Left lobe of liver (tissue), 2 donors: ENCODE measurements at regions not wholly inside any gene's neighbourhood (a gene's known extent, or its start where the extent isn't known, plus 50 kb on each side); places are given as distances from the start of the nearest gene placed in this dataset.

Experiments
- ATAC-seq: fragments of 200-7000 bp; cut with Tn5 transposase; one replicate; pipeline ENCODE4 v1.9.1; 2020; ENCODE audit warnings: mild to moderate bottlenecking, moderate library complexity
- DNase-seq: peaks from one replicate; pipeline ENCODE4 v3.0.0-alpha.2; 2020; ENCODE audit warnings: low spot score
- donor health status: DM: no; HTN: no; CAD: no; lungs with moderate emphysema.
- donor health status: DM: no; HTN: yes; CAD: no.

DNA sequence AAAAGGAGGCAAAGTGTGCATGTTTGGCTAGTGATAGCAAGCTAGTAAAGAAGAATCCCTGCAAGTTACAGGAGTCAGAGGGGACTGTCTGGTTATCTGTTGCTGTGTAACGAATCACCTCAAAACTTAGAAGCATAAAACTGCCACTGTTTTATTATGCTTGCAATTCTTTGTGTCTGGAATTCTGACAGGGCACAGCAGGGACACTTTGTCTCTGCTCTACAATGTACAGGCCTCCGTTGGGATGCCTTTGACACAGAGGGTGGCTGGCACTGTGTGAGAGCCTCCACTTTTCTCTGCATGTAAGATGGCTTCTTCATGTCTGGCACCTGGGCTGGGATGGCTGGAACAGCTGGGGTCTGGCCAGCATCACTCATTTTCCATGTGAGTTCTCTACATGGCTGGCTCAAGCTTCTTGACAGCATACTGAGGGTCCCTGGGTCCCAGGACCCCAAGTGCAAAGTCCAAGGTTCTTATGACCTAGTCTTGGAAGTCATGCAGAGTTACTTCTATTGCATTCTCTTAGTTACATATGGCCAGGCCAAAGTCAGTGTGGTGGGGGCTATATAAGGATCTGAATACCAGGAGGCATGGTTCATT is 276.9 kb downstream of the RPS24 start:
- peak; percentile 31 for DNase-seq
- no peak for ATAC-seq

DNA sequence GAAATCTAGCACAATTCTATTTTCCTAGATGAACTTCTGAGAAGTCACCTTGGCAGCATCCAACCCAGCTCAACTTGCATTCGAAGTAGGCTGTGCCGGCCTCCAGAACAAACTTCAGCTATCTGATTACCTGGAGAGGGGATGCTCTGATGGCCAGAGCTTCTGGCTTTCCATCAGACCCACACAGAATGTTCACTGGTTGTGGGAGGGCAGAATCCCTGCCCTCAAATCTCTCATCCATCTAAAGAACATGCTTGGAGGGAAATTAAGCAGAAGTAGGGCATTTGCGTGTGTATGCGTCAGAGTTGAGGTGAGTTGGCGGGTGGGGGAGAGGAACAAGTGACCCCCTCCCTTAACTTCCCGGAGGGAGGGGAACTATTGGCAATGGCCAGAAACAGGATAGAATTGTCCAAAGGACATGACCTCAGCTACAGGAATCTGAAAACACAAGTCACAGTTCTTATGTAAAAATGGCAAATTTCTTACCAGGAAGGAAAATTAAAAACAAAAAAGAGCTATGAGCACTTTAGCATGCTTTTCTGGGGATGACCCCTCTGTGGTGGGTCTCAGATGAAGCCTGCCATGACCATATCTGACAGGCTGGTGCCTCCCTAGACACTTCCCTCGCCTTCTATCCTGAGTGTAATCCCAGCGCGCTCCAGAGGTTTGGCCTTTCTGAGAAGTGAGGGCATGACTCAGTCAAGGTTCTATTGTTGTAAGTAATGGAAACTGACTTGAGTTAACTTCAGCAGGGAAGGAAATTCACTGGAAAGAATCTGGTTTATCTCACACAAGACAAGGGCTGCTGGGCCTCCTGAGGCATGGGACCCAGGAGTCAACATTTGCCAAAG is 278.8 kb downstream of the RPS24 start:
- DNase-seq (peak; percentile 12), ATAC-seq (no peak)

GRCh38 chr10:78313048-78313381 is 279.4 kb downstream of the RPS24 start:
- DNase-seq (no peak), ATAC-seq (no peak)

DNA sequence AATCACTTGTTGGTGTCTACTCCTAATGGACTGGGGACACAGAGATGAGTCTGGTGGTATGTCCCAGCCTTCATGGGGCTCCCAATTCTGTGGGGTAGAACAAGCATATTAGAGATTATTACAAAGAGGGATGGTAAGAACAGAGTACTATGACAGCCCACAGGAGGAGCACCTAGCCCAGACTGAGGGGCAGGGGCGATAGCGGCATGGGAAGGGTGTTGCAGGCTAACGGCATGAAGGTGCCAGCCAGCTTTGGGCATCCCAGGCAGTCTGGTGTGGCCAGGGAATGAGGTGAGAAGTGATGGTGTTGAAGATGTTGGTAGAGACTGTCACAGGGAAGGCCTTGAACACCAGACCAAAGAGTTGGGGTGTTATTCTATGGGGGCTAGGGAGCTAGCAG is 280.0 kb downstream of the RPS24 start:
- DNase-seq (peak; percentile 21), ATAC-seq (no peak)

DNA sequence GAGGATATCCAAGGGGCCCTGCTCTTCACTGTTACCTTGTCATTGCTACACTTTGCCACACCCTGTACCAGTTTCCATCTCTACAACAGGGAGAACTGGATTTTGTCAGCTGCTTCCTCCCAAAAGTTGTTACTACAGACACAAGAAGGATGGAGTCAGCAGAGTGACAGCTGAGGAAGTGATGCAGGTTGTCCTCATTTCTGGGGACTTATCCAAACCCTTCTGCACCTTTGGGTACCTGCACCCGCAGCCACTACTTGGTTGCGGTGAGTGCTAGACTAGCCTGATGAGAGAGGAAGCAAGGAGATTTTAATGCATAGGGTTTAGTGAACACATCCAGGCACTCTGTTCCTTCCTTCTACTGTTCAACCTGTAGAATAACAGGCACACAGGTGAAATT is 281.0 kb downstream of the RPS24 start:
- ATAC-seq, result no peak
- no peak for DNase-seq

GRCh38 chr10:78316451-78316931 is 282.8 kb downstream of the RPS24 start:
- ATAC-seq (peak; percentile 94), DNase-seq (peak; percentile 55)

GRCh38 chr10:78318305-78318704 is 284.6 kb downstream of the RPS24 start:
- ATAC-seq (no peak), DNase-seq (peak; percentile 19)

- DNase-seq (peak; percentile 24), ATAC-seq (no peak)
Measured at GRCh38 chr10:78319371-78319770, 285.7 kb downstream of the RPS24 start.

- DNase-seq (no peak), ATAC-seq (no peak)
Measured at GRCh38 chr10:78319841-78320240, 286.2 kb downstream of the RPS24 start.

- DNase-seq (no peak), ATAC-seq (no peak)
Measured at GRCh38 chr10:78320506-78320905, 286.8 kb downstream of the RPS24 start.

DNA sequence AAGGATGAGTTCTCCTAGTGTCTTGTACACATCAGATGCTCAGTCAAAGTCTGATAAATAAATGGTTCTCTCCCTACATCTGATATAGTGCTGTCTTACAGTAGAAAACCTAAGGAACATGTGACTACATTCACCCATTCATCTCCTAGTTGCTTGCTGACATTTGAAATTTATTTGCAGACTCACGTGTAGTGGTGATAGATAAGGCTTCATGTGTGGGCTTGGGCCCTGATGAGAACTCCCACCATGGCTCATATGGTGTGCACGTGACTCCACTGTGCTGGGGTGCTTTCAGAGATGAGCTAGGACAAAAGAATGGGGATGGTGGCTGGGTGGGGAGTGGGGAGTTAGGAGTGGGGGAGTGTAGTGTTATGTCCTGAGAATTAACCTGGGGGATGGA is 287.3 kb downstream of the RPS24 start:
- no peak for DNase-seq
- ATAC-seq, result no peak

DNA sequence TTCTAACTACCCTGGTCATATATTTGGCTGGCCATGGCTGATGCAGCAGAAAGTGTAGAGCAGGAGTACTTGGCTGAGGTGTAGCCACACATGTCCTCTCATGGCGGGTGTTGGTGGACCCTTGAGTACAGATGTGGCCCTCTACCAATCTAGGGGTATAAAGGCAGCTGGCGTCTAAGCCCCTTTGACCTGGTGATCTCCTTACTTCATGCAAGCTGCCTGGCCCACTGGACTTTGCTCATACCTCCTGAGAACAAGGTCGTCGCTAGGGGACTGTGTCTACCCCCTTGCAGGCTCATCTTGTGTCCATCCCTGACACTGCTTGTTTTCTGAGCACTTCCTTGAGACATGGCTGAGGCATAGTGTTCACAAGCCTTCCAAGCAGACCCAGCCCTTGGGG is 287.8 kb downstream of the RPS24 start:
- ATAC-seq (no peak), DNase-seq (peak; percentile 23)

- DNase-seq (no peak), ATAC-seq (no peak)
Measured at GRCh38 chr10:78326372-78326771, 292.7 kb downstream of the RPS24 start.

GRCh38 chr10:78327778-78328591 is 294.3 kb downstream of the RPS24 start:
- peak; percentile 28 for DNase-seq
- ATAC-seq, result no peak

GRCh38 chr10:78328592-78329404 is 295.1 kb downstream of the RPS24 start:
- ATAC-seq, result no peak

GRCh38 chr10:78330884-78331283 is 297.2 kb downstream of the RPS24 start:
- DNase-seq, result no peak
- no peak for ATAC-seq

More at GRCh38 chr10:78328592-78329404, 295.1 kb downstream of the RPS24 start:
- DNase-seq, result peak; percentile 24

DNA sequence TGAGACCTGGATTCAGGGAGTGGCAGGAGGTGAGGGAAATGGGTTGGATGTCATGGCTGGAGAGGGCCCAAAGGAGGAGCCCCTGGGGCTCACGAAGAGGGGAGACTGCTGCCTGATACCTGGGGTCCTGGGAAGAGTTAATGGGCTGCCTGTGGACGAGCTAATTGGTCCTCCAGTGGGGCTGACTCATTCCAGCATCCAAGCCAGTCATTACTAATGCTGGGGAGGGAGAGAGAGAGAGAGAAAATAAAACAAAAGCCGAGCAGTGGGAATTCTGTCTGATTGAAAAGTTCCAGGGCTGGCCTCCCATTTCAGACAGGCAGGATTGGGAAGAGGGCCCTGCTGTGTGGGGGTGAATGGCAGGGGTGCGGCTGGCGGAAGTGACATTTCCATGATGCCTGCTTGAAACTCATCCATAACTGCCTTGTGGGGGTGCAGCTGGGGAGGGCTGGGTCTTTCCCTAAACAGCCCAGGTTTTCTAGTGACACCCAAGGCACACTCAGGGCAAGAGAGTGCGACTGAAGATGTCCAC is 297.8 kb downstream of the RPS24 start:
- ATAC-seq (no peak), DNase-seq (peak; percentile 16)

DNA sequence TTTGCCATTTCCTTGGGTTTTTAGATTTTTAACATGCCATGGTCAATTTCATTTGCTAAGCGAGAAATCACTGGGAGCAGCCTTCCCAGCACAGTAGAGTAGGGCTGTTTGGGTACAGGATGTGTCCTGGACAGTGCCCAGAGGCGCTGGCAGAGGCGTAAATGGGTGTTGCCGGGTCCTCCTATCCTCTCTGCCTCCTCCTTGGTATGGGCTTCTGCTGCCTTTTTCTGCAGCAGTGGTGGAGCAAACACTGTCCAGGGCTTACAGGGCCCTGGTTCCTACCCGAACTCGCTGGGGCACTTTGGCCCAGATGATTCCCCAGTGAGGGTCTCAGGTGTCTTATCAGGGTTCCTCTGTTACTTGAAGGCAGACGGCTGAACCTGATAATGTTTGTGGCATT is 298.3 kb downstream of the RPS24 start:
- DNase-seq (peak; percentile 30), ATAC-seq (no peak)

DNA sequence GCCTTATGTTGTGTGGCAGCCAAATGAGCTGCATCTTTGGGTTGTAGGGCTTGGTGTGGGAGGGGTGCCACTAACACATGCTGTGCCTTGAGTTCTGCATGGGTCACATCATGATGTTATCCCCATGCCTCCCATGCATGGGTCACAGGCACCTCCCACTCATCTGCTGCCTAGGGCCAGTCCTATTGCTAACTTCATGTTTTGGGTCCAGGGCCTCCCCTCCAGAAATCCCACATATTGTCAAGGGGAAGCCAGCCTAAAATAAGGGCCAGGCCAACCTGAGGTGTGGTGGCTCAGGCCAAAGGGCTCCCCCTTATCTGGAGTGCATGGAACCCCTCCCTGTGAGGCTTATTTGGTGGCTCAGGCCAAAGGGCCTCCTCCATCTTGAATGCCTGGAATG is 299.0 kb downstream of the RPS24 start:
- ATAC-seq, result no peak

GRCh38 chr10:78333362-78334143 is 299.9 kb downstream of the RPS24 start:
- peak; percentile 28 for DNase-seq
- no peak for ATAC-seq

More for the DNA sequence above, 299.0 kb downstream of the RPS24 start:
- DNase-seq, result peak; percentile 24
